K562 (cell line): ENCODE measurements at regions not wholly inside any gene's neighbourhood (a gene's known extent, or its start where the extent isn't known, plus 50 kb on each side); places are given as distances from the start of the nearest gene placed in this dataset.

Source experiments
- ATF3 ChIP-seq, 2 experiments: fragments of 450-650 bp in 1 of 2; sonication (generic) in 1 of 2; formaldehyde crosslinking in 1 of 2; IDR thresholded peaks in 1 of 2; conservative IDR thresholded peaks in 1 of 2; 2 replicates each; pipeline versions ENCODE4 v1.6.1 to v1.8.1; 2016 to 2023; ENCODE audit warnings: mild to moderate bottlenecking in 2 of 2, moderate library complexity in 2 of 2, inconsistent platforms in 1 of 2, missing genetic modification reagents in 1 of 2
- ATF4 ChIP-seq: fragments of 450-650 bp; formaldehyde crosslinking; IDR thresholded peaks from 2 replicates; pipeline ENCODE4 v1.4.0; 2022; ENCODE audit warnings: mild to moderate bottlenecking, moderate library complexity
- BMI1 ChIP-seq: fragments of 150-350 bp; IDR thresholded peaks from 2 replicates; pipeline ENCODE4 v1.6.1; 2014; ENCODE audit warnings: low read length
- CSDE1 ChIP-seq, 2 experiments: fragments of 450-650 bp; IDR thresholded peaks; 2 replicates each; pipeline ENCODE4 v1.6.1; 2016; ENCODE audit warnings: mild to moderate bottlenecking in 1 of 2
- FOXK2 ChIP-seq, 2 experiments: fragments of 450-650 bp; IDR thresholded peaks in 1 of 2; conservative IDR thresholded peaks in 1 of 2; 2 replicates each; pipeline ENCODE4 v1.6.1; 2016; ENCODE audit warnings: low read depth in 2 of 2, mild to moderate bottlenecking in 1 of 2
- KLF13 ChIP-seq: fragments of 450-650 bp; IDR thresholded peaks from 2 replicates; pipeline ENCODE4 v1.6.1; 2016; ENCODE audit warnings: missing genetic modification characterization, low read depth, mild to moderate bottlenecking, missing compliant biosample characterization, moderate library complexity, borderline replicate concordance
- L3MBTL2 ChIP-seq: fragments of 450-650 bp; IDR thresholded peaks from 2 replicates; pipeline ENCODE4 v1.6.1; 2016; ENCODE audit warnings: mild to moderate bottlenecking, moderate library complexity
- NFXL1 ChIP-seq: fragments of 450-650 bp; formaldehyde crosslinking; IDR thresholded peaks from 2 replicates; pipeline ENCODE4 v1.4.0; 2021; ENCODE audit warnings: mild to moderate bottlenecking
- PRPF4 ChIP-seq: fragments of 200-400 bp; formaldehyde crosslinking; IDR thresholded peaks from one replicate; pipeline ENCODE4 v1.6.1; 2017; ENCODE audit warnings: low read length, low read depth, mild to moderate bottlenecking; ENCODE audit not compliant: insufficient read depth, poor library complexity, severe bottlenecking
- RNF219 ChIP-seq: fragments of 250-450 bp; sonication (Bioruptor Pico); IDR thresholded peaks from 2 replicates; pipeline ENCODE4 v1.5.0; 2022; ENCODE audit warnings: mild to moderate bottlenecking
- SAFB2 ChIP-seq: fragments of 200-400 bp; formaldehyde crosslinking; IDR thresholded peaks from 2 replicates; pipeline ENCODE4 v1.6.1; 2018; ENCODE audit warnings: borderline replicate concordance, low read length, low read depth, moderate library complexity; ENCODE audit not compliant: severe bottlenecking
- SAP30 ChIP-seq: fragments of 200-600 bp; sonication (generic); IDR thresholded peaks from 2 replicates; pipeline ENCODE4 v1.6.1; 2012; ENCODE audit warnings: borderline replicate concordance, low read depth, mild to moderate bottlenecking, moderate library complexity, low read length, control low read depth, inconsistent platforms; ENCODE audit not compliant: insufficient read depth, poor library complexity, severe bottlenecking
- SMAD2 ChIP-seq: fragments of 150-350 bp; IDR thresholded peaks from 2 replicates; pipeline ENCODE4 v1.6.1; 2014; ENCODE audit warnings: low read depth, mild to moderate bottlenecking, low read length
- SNIP1 ChIP-seq: fragments of 450-650 bp; IDR thresholded peaks from 2 replicates; pipeline ENCODE4 v1.7.1; 2017; ENCODE audit warnings: low read depth, mild to moderate bottlenecking
- TOE1 ChIP-seq, 2 experiments: fragments of 450-650 bp in 1 of 2; sonication (generic) in 1 of 2; formaldehyde crosslinking in 1 of 2; IDR thresholded peaks; 2 replicates each; pipeline versions ENCODE4 v1.7.1 to v1.8.0; 2016 to 2022; ENCODE audit warnings: borderline replicate concordance in 2 of 2, mild to moderate bottlenecking in 2 of 2, antibody characterized with exemption in 1 of 2, inconsistent platforms in 1 of 2, low read depth in 1 of 2, missing genetic modification reagents in 1 of 2, moderate library complexity in 1 of 2
- XRCC4 ChIP-seq: IDR thresholded peaks from one replicate; pipeline ENCODE4 v1.6.1; 2011; ENCODE audit not compliant: insufficient read depth, insufficient read length; ENCODE audit errors: extremely low read depth
- YY1 ChIP-seq, 3 experiments: IDR thresholded peaks; 2 replicates each; pipeline ENCODE4 v1.6.1; 2011; ENCODE audit warnings: low read length in 2 of 3, mild to moderate bottlenecking in 2 of 3, moderate library complexity in 2 of 3, borderline replicate concordance in 1 of 3, control low read depth in 1 of 3, low read depth in 1 of 3; ENCODE audit not compliant: insufficient read depth in 3 of 3, insufficient replicate concordance in 2 of 3, control insufficient read depth in 1 of 3, insufficient read length in 1 of 3; ENCODE audit errors: extremely low read depth in 1 of 3
- ZNF165 ChIP-seq: fragments of 250-450 bp; sonication (Bioruptor Pico); IDR thresholded peaks from 2 replicates; pipeline ENCODE4 v1.4.0; 2020; ENCODE audit warnings: borderline replicate concordance
- ZNF766 ChIP-seq: fragments of 200-800 bp; sonication (Bioruptor generic); conservative IDR thresholded peaks from 2 replicates; pipeline ENCODE4 v1.6.1; 2016; ENCODE audit warnings: missing genetic modification characterization, missing compliant biosample characterization
- TF ChIP-seq, protein P1 (sequence below): fragments of 450-650 bp; formaldehyde crosslinking; IDR thresholded peaks from 2 replicates; pipeline ENCODE4 v1.4.0; 2022; ENCODE audit warnings: missing genetic modification characterization

- TF ChIP-seq, protein P1, sequence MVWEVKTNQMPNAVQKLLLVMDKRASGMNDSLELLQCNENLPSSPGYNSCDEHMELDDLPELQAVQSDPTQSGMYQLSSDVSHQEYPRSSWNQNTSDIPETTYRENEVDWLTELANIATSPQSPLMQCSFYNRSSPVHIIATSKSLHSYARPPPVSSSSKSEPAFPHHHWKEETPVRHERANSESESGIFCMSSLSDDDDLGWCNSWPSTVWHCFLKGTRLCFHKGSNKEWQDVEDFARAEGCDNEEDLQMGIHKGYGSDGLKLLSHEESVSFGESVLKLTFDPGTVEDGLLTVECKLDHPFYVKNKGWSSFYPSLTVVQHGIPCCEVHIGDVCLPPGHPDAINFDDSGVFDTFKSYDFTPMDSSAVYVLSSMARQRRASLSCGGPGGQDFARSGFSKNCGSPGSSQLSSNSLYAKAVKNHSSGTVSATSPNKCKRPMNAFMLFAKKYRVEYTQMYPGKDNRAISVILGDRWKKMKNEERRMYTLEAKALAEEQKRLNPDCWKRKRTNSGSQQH (CRISPR knock-in tag): no peak
- peak; percentile 81 for TF ChIP-seq L3MBTL2
- TF ChIP-seq ZNF165: no peak
- peak; percentile 94 for TF ChIP-seq ATF4 (CRISPR knock-in tag)
- peak; percentile 96 for TF ChIP-seq ATF3 (IDR thresholded peaks at IDR 0.05)
- no peak for TF ChIP-seq ATF3 (CRISPR knock-in tag; conservative IDR thresholded peaks at IDR 0.05)
- TF ChIP-seq FOXK2 (conservative IDR thresholded peaks at IDR 0.05 in 1 of 2, IDR thresholded peaks at IDR 0.05 in 1 of 2; ENCODE audit: low read depth in 2 of 2): 0 out of 4 replicates have a peak, but pooled peaks of 1 of the 2 experiments have one; percentile 27
- no peak for TF ChIP-seq XRCC4
- peak in 1 of 3 experiments; percentile 40 for TF ChIP-seq YY1 (IDR thresholded peaks at IDR 0.05; ENCODE audit: borderline replicate concordance in 1 of 3, control insufficient read depth in 1 of 3, extremely low read depth in 1 of 3, insufficient read depth in 3 of 3, insufficient read length in 1 of 3, insufficient replicate concordance in 2 of 3, low read depth in 1 of 3, low read length in 2 of 3)
- peak; percentile 96 for TF ChIP-seq TOE1 (IDR thresholded peaks at IDR 0.05; ENCODE audit: borderline replicate concordance)
- no peak for TF ChIP-seq TOE1 (CRISPR knock-in tag; IDR thresholded peaks at IDR 0.05; ENCODE audit: borderline replicate concordance, low read depth)
- no peak for TF ChIP-seq SAFB2
- no peak for TF ChIP-seq BMI1
- peak; percentile 70; the same call in 1 of the 2 replicates for TF ChIP-seq ZNF766 (CRISPR knock-in tag)
- no peak for TF ChIP-seq SNIP1
- no peak for TF ChIP-seq RNF219 (CRISPR knock-in tag)
- TF ChIP-seq PRPF4: no peak
- TF ChIP-seq CSDE1 (IDR thresholded peaks at IDR 0.05): no peak
- no peak for TF ChIP-seq NFXL1 (CRISPR knock-in tag)
- TF ChIP-seq SMAD2: no peak
- 0 out of 2 replicates have a peak, but pooled peaks have one; percentile 24 for TF ChIP-seq KLF13 (tag)
- no peak for TF ChIP-seq SAP30
Measured at GRCh38 chr20:4074877-4075455, 59.6 kb upstream of the RNF24 start (continued).
